ENCODE measurements at regions not wholly inside any gene's neighbourhood (a gene's known extent, or its start where the extent isn't known, plus 50 kb on each side); places are given as distances from the start of the nearest gene placed in this dataset.

- BruUV-seq (replicated peaks), result no TSS peak
- no peak for DNase-seq (ENCODE audit: low spot score)
- H3K27me3 ChIP-seq (replicated peaks; ENCODE audit: insufficient read depth, low read depth, low read length, poor library complexity), result no peaks in the 10 kb centered on the region
- H3K27ac ChIP-seq (ENCODE audit: low read depth, low read length, poor library complexity, severe bottlenecking), result no peak overlapping the region
- CTCF ChIA-PET, result no interaction called here
- H3K4me3 ChIP-seq (ENCODE audit: low read depth, low read length, poor library complexity, severe bottlenecking), result no peak overlapping the region
- H3K9me3 ChIP-seq (ENCODE audit: low read depth, low read length, poor library complexity, severe bottlenecking), result peaks cover 6% of the 10 kb centered on the region
- TF ChIP-seq EZH2 (IDR thresholded peaks at IDR 0.05; ENCODE audit: borderline replicate concordance, low read depth, low read length, poor library complexity, severe bottlenecking), result no peak
- TF ChIP-seq CTCF (conservative IDR thresholded peaks at IDR 0.05; ENCODE audit: low read depth, low read length), result no peak
- no peaks in the 10 kb centered on the region for H3K4me1 ChIP-seq (ENCODE audit: insufficient read depth, low read length, poor library complexity, severe bottlenecking)
- POLR2A ChIA-PET (ENCODE audit: low non-redundant PET), result no interaction called here
- intact Hi-C loops (cut with micrococcal nuclease; ENCODE audit: unreplicated experiment), result no loop called here
- H3K36me3 ChIP-seq (ENCODE audit: insufficient read depth, low read length, poor library complexity, severe bottlenecking), result no peaks in the 10 kb centered on the region
Measured at GRCh38 chr4:12545812-12546211, 938.3 kb downstream of the RAB28 start.

GRCh38 chr4:12538162-12538561 lies 946.0 kb downstream of the RAB28 start:
- Histone ChIP-seq H3K36me3 (ENCODE audit: insufficient read depth, low read length, poor library complexity, severe bottlenecking) (no peaks in the 10 kb centered on the region), H3K4me3 (ENCODE audit: low read depth, low read length, poor library complexity, severe bottlenecking) (no peak overlapping the region), H3K4me1 (ENCODE audit: insufficient read depth, low read length, poor library complexity, severe bottlenecking) (no peaks in the 10 kb centered on the region), H3K9me3 (ENCODE audit: low read depth, low read length, poor library complexity, severe bottlenecking) (peaks cover 6% of the 10 kb centered on the region), H3K27me3 (replicated peaks; ENCODE audit: insufficient read depth, low read depth, low read length, poor library complexity) (no peaks in the 10 kb centered on the region), H3K27ac (ENCODE audit: low read depth, low read length, poor library complexity, severe bottlenecking) (no peak overlapping the region)
- BruUV-seq (replicated peaks), result no TSS peak
- intact Hi-C loops (cut with micrococcal nuclease; ENCODE audit: unreplicated experiment), result no loop called here
- ChIA-PET POLR2A (ENCODE audit: low non-redundant PET) (no interaction called here), CTCF (no interaction called here)
- DNase-seq (ENCODE audit: low spot score), result no peak
- no peak for TF ChIP-seq CTCF (conservative IDR thresholded peaks at IDR 0.05; ENCODE audit: low read depth, low read length)
- no peak for TF ChIP-seq EZH2 (IDR thresholded peaks at IDR 0.05; ENCODE audit: borderline replicate concordance, low read depth, low read length, poor library complexity, severe bottlenecking)

- CTCF ChIA-PET, result no interaction called here
- no peak for TF ChIP-seq EZH2 (IDR thresholded peaks at IDR 0.05; ENCODE audit: borderline replicate concordance, low read depth, low read length, poor library complexity, severe bottlenecking)
- no peak for TF ChIP-seq CTCF (conservative IDR thresholded peaks at IDR 0.05; ENCODE audit: low read depth, low read length)
- no TSS peak for BruUV-seq (replicated peaks)
- Histone ChIP-seq H3K36me3 (ENCODE audit: insufficient read depth, low read length, poor library complexity, severe bottlenecking) (no peaks in the 10 kb centered on the region), H3K27me3 (replicated peaks; ENCODE audit: insufficient read depth, low read depth, low read length, poor library complexity) (no peaks in the 10 kb centered on the region), H3K4me1 (ENCODE audit: insufficient read depth, low read length, poor library complexity, severe bottlenecking) (no peaks in the 10 kb centered on the region), H3K4me3 (ENCODE audit: low read depth, low read length, poor library complexity, severe bottlenecking) (no peak overlapping the region), H3K9me3 (ENCODE audit: low read depth, low read length, poor library complexity, severe bottlenecking) (no peaks in the 10 kb centered on the region), H3K27ac (ENCODE audit: low read depth, low read length, poor library complexity, severe bottlenecking) (no peak overlapping the region)
- no peak for DNase-seq (ENCODE audit: low spot score)
- POLR2A ChIA-PET (ENCODE audit: low non-redundant PET), result no interaction called here
- intact Hi-C loops (cut with micrococcal nuclease; ENCODE audit: unreplicated experiment), result no loop called here
Measured at GRCh38 chr4:12534684-12535083, 949.5 kb downstream of the RAB28 start.

Data from A673 (cell line).